GM12873 (cell line): ENCODE measurements at regions not wholly inside any gene's neighbourhood (a gene's known extent, or its start where the extent isn't known, plus 50 kb on each side); places are given as distances from the start of the nearest gene placed in this dataset.

Experiments used
- TF ChIP-seq, protein P1 (sequence below): IDR thresholded peaks from 2 replicates; pipeline ENCODE4 v1.5.1; 2012; ENCODE audit warnings: low read depth, mild to moderate bottlenecking, moderate library complexity, low read length, control low read depth; ENCODE audit not compliant: insufficient read depth; ENCODE audit errors: missing control alignments

DNA sequence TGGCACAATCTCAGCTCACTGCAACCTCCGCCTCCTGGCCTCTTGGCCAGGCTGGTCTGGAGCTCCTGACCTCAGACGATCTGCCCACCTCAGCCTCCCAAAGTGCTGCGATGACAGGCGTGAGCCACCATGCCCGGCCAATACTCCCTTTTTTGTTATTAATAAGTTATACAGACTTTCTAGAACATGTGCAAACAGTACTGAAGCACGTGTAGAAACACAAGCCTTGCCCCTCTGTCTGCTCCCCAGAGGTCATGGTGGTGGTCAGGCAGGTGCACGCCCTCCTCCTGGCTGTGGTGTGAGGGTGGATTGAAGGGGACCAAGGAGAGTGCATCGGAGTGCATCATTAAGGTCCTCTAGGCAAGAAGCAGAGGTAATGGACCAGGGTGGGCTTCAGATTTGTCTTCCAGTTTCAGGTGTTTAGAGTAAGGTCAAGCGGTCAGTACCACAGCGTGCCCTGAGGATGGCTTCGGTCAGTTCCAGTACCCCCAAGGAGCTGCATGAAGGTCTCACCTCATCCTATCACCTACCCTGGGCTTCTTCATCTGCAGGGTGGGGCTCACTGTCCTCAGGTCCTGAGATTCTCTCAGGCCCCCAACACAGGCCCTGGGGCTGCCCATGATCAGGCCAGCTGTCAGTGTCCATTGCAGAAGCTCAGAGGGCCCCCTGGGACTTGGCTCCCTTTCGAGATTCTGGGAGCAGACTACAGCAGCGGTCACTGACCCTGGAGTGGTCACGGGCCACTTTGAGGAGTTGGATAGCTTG, 124.3 kb downstream of the GLI2 start:
- TF ChIP-seq, protein P1, sequence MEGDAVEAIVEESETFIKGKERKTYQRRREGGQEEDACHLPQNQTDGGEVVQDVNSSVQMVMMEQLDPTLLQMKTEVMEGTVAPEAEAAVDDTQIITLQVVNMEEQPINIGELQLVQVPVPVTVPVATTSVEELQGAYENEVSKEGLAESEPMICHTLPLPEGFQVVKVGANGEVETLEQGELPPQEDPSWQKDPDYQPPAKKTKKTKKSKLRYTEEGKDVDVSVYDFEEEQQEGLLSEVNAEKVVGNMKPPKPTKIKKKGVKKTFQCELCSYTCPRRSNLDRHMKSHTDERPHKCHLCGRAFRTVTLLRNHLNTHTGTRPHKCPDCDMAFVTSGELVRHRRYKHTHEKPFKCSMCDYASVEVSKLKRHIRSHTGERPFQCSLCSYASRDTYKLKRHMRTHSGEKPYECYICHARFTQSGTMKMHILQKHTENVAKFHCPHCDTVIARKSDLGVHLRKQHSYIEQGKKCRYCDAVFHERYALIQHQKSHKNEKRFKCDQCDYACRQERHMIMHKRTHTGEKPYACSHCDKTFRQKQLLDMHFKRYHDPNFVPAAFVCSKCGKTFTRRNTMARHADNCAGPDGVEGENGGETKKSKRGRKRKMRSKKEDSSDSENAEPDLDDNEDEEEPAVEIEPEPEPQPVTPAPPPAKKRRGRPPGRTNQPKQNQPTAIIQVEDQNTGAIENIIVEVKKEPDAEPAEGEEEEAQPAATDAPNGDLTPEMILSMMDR: no peak

DNA sequence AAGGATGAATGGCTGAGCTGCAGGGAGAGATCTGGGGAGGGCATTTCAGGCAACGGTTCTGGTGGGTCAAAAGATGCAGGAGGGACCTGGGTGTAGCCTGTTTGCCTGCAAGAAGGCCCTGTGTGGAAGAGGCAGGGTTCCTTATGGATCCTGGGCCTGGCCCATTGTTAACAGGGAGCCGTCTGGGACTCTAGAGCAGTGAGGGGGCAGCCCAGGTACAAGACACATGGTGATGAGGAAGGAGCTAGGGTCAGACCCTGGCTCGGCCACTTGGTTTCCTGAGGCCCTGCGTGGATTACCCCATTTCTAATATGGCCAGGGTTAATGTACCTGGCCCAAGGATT, 124.9 kb downstream of the GLI2 start:
- TF ChIP-seq, protein P1: no peak

DNA sequence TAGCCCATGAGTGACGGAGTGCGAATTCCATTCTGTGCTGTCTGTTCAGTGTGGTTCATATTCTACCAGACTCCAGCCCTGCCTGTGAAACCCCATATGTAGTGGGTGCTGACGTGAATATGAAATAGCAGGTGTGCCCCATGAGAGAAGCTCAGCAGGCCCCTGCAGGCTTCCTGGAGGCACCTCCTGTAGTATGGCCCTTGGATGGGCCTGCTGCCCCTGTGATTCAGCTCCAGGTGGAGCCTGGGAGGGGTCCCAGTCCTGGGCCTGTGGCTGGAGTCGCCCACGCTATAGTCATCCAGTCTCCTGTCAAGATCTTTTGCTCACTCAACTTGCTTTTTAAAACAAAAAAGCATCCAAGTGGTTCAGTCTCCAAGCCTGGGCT, 125.5 kb downstream of the GLI2 start:
- TF ChIP-seq, protein P1: no peak

- TF ChIP-seq, protein P1: no peak
These were observed 126.0 kb downstream of the GLI2 start for GRCh38 chr2:120861576-120862191.

DNA sequence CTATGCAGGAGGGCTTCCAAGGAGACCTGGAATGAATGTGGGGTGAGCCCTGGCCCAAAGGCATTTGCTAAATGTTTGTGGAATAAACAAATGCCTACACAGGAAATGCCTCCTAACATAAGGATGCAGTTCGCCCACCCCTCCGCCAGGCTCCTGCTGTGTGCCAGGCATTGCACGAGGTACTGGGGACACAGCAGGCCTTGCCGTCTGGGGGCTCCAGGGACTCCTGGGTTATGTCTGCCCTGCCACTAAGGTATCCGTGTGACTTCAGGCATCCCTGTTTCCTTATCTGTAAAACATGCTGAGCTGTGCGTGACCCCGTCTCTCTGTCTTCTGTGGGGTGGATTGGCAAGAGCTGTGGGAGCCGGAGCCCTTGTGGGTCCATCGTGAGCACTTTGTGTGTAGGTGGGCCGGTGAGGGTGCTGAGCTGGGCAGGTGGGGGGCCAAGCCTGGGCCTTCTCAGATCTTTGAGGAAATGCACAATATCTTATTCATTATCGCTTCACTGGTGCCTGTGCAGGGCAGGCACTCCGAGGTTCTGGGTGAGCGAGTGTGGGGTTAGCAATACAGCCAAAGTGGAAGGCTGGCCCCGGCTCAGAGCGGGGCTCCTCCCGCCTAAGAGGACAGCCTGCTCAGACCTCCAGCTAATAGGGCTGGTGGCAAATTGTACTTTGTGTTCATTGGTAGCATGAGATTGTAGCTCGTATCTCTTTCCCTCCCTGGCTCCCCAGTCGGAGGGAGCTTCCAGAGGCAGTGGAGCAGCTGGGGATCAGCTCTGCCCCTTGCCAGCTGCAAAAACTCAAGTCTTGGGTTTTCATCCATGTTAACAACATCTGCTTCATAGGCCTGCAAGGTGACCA, 126.8 kb downstream of the GLI2 start:
- TF ChIP-seq, protein P1: no peak

- TF ChIP-seq, protein P1: no peak
These were observed 127.5 kb downstream of the GLI2 start for GRCh38 chr2:120863146-120863545.
